Panc1 (cell line): ENCODE measurements at regions not wholly inside any gene's neighbourhood (a gene's known extent, or its start where the extent isn't known, plus 50 kb on each side); places are given as distances from the start of the nearest gene placed in this dataset.
"Not testable (repeated sequence)": the region's sequence is repeated elsewhere in the genome, so short reads cannot be mapped to it uniquely, and the experiment has no call there.

Source experiments
- ATAC-seq: fragments of 200-7000 bp; cut with Tn5 transposase; 2 replicates; pipeline ENCODE4 v1.9.1; 2020; ENCODE audit warnings: mild to moderate bottlenecking, moderate library complexity
- BruUV-seq: library from RNA; stranded (reverse); fragments of 400-500 nt; replicated peaks from 2 replicates; lab custom pipeline; 2021; lab: Mats Ljungman, UMichigan
- CTCF ChIA-PET: fragments of 300-600 bp; sonication (Branson Sonifier 250); formaldehyde crosslinking; loops from one replicate; lab custom pipeline; 2022; ENCODE audit warnings: antibody characterized with exemption; lab: Charles Lee
- POLR2A ChIA-PET: fragments of 300-600 bp; sonication (Branson Sonifier 250); formaldehyde crosslinking; loops from one replicate; lab custom pipeline; 2022; ENCODE audit warnings: antibody characterized with exemption; lab: Charles Lee
- DNase-seq: peaks from one replicate; pipeline ENCODE4 v3.0.0-alpha.2; 2010; ENCODE audit warnings: low read depth, low spot score
- H3K27ac ChIP-seq: 2 replicates; pipeline ENCODE4 v1.5.1; 2011; ENCODE audit warnings: mild to moderate bottlenecking, low read length, inconsistent platforms
- H3K27me3 ChIP-seq: fragments of 200-500 bp; sonication (Bioruptor generic); 2 replicates; pipeline ENCODE4 v1.6.0; 2014; ENCODE audit warnings: low read length, inconsistent platforms; ENCODE audit not compliant: control insufficient read depth, insufficient read depth
- H3K36me3 ChIP-seq: fragments of 200-500 bp; sonication (Bioruptor generic); 2 replicates; pipeline ENCODE4 v1.5.1; 2014; ENCODE audit warnings: inconsistent platforms, mild to moderate bottlenecking, low read length, moderate library complexity; ENCODE audit not compliant: control insufficient read depth, insufficient read depth
- H3K4me1 ChIP-seq: 2 replicates; pipeline ENCODE4 v1.5.1; 2011; ENCODE audit warnings: inconsistent platforms, mild to moderate bottlenecking, low read length, moderate library complexity; ENCODE audit not compliant: control insufficient read depth, insufficient read depth
- H3K4me3 ChIP-seq, 2 experiments: 2 replicates each; pipeline ENCODE4 v1.5.1; 2011 to 2012; ENCODE audit warnings: low read depth in 2 of 2, low read length in 2 of 2, mild to moderate bottlenecking in 2 of 2, inconsistent platforms in 1 of 2, moderate library complexity in 1 of 2
- H3K9me3 ChIP-seq: fragments of 200-500 bp; sonication (Bioruptor generic); 2 replicates; pipeline ENCODE4 v1.5.1; 2014; ENCODE audit warnings: low read depth, mild to moderate bottlenecking, inconsistent platforms, low read length, moderate library complexity; ENCODE audit not compliant: control insufficient read depth, insufficient read depth
- CTCF ChIP-seq: fragments of 450-650 bp; IDR thresholded peaks from 2 replicates; pipeline ENCODE4 v1.5.1; 2017; ENCODE audit warnings: mild to moderate bottlenecking
- POLR2AphosphoS5 ChIP-seq: IDR thresholded peaks from 2 replicates; pipeline ENCODE4 v1.6.1; 2012; ENCODE audit warnings: mild to moderate bottlenecking, low read depth, low read length, moderate library complexity
- SIN3A ChIP-seq: IDR thresholded peaks from 2 replicates; pipeline ENCODE4 v1.6.1; 2012; ENCODE audit warnings: low read depth, mild to moderate bottlenecking, low read length, moderate library complexity, borderline replicate concordance; ENCODE audit not compliant: insufficient read depth
- TCF7L2 ChIP-seq: IDR thresholded peaks from 2 replicates; pipeline ENCODE4 v1.6.1; 2011; ENCODE audit warnings: mild to moderate bottlenecking, low read depth, low read length, inconsistent platforms
- in situ Hi-C: cut with HindIII; loops from 2 replicates; pipeline ENCODE4 v1.10.0; 2016; ENCODE audit warnings: low sequenced_read_pairs, low pct_unique_long_range_greater_than_20kb
- intact Hi-C: fragments of 100-400 bp; cut with micrococcal nuclease; formaldehyde crosslinking; loops from one replicate; pipeline ENCODE4 v1.10.0; 2022; ENCODE audit not compliant: unreplicated experiment
- TF ChIP-seq, protein P1 (sequence below), 2 experiments: IDR thresholded peaks; 2 replicates each; pipeline ENCODE4 v1.6.1; 2011 to 2012; ENCODE audit warnings: low read depth in 2 of 2, control low read depth in 1 of 2, low read length in 1 of 2, mild to moderate bottlenecking in 1 of 2, moderate library complexity in 1 of 2; ENCODE audit not compliant: insufficient read depth in 1 of 2

DNA sequence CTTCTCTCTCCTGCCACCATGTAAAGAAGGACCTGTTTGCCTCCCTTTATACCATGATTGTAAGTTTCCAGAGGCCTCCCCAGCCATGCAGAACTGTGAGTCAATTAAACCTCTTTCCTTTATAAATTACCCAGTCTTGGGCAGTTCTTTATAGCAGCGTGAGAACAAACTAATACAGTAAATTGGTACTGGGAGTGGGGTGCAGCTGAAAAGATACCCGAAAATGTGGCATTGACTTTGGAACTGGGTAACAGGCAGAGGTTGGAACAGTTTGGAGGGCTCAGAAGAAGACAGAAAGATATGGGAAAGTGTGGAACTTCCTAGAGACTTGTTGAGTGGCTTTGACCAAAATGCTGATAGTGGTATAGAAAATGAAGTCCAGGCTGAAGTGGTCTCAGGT lies 54.1 kb upstream of the ADAMTS2 start:
- H3K4me1 ChIP-seq, in situ Hi-C loops, intact Hi-C loops, H3K9me3 ChIP-seq, H3K27me3 ChIP-seq, H3K4me3 ChIP-seq, BruUV-seq, POLR2A ChIA-PET, ATAC-seq, DNase-seq, H3K36me3 ChIP-seq, CTCF ChIA-PET, H3K27ac ChIP-seq: not testable (repeated sequence)

DNA sequence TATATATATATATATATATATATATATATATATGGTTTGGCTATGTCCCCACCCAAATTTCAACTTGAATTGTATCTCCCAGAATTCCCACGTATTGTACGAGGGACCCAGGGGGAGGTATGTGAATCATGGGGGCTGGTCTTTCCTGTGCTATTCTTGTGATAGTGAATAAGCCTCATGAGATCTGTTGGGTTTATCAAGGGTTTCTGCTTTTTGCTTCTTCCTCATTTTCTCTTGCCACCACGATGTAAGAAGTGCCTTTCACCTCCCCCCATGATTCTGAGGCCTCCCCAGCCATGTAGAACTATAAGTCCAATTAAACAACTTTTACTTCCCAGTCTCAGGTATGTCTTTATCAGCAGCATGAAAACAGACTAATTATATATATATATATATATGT lies 52.3 kb upstream of the ADAMTS2 start:
- Histone ChIP-seq H3K9me3 (no peaks in the 10 kb centered on the region; the same call in 1 of the 2 replicates), H3K36me3 (no peaks in the 10 kb centered on the region), H3K27ac (no peak overlapping the region), H3K4me1 (no peaks in the 10 kb centered on the region), H3K27me3 (no peaks in the 10 kb centered on the region), H3K4me3 (no peak overlapping the region)
- intact Hi-C loops, result no loop called here
- in situ Hi-C loops, result no loop called here
- CTCF ChIA-PET, result no interaction called here
- no TSS peak for BruUV-seq
- POLR2A ChIA-PET, result no interaction called here
- DNase-seq, result no peak
- ATAC-seq, result no peak
- TF ChIP-seq POLR2AphosphoS5, result no peak
- TF ChIP-seq CTCF, result no peak
- TF ChIP-seq, protein P1, sequence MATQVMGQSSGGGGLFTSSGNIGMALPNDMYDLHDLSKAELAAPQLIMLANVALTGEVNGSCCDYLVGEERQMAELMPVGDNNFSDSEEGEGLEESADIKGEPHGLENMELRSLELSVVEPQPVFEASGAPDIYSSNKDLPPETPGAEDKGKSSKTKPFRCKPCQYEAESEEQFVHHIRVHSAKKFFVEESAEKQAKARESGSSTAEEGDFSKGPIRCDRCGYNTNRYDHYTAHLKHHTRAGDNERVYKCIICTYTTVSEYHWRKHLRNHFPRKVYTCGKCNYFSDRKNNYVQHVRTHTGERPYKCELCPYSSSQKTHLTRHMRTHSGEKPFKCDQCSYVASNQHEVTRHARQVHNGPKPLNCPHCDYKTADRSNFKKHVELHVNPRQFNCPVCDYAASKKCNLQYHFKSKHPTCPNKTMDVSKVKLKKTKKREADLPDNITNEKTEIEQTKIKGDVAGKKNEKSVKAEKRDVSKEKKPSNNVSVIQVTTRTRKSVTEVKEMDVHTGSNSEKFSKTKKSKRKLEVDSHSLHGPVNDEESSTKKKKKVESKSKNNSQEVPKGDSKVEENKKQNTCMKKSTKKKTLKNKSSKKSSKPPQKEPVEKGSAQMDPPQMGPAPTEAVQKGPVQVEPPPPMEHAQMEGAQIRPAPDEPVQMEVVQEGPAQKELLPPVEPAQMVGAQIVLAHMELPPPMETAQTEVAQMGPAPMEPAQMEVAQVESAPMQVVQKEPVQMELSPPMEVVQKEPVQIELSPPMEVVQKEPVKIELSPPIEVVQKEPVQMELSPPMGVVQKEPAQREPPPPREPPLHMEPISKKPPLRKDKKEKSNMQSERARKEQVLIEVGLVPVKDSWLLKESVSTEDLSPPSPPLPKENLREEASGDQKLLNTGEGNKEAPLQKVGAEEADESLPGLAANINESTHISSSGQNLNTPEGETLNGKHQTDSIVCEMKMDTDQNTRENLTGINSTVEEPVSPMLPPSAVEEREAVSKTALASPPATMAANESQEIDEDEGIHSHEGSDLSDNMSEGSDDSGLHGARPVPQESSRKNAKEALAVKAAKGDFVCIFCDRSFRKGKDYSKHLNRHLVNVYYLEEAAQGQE (IDR thresholded peaks at IDR 0.05; ENCODE audit: insufficient read depth in 1 of 2, low read depth in 2 of 2, low read length in 1 of 2), result no peak
- TF ChIP-seq SIN3A, result no peak
- TF ChIP-seq TCF7L2, result no peak
